ENCODE measurements at regions not wholly inside any gene's neighbourhood (a gene's known extent, or its start where the extent isn't known, plus 50 kb on each side); places are given as distances from the start of the nearest gene placed in this dataset.

- H3K79me2 ChIP-seq (ENCODE audit: low read length), result no peaks in the 10 kb centered on the region
- TF ChIP-seq CTCF (IDR thresholded peaks at IDR 0.05; ENCODE audit: low read length) (no peak), EZH2 (optimal IDR thresholded peaks at IDR 0.05; ENCODE audit: low read depth, low read length) (no peak), EZH2phosphoT487 (IDR thresholded peaks at IDR 0.05; ENCODE audit: low read length) (no peak)
Measured at GRCh38 chr1:63718541-63718970, 55.3 kb upstream of the ROR1 start.

GRCh38 chr1:63721531-63722189 is 52.2 kb upstream of the ROR1 start:
- H3K27ac ChIP-seq (ENCODE audit: low read length), result no peak overlapping the region
- no peak for DNase-seq

More at GRCh38 chr1:63718541-63718970, 55.3 kb upstream of the ROR1 start:
- H3K4me3 ChIP-seq (ENCODE audit: low read length), result no peak overlapping the region
- peak overlapping the region; percentile 11; the same call in 1 of the 2 replicates for H3K27ac ChIP-seq (ENCODE audit: low read length)
- peaks cover 22% of the 10 kb centered on the region for H3F3A ChIP-seq (ENCODE audit: insufficient read depth, low read length)
- H3K9me2 ChIP-seq (replicated peaks; ENCODE audit: insufficient read depth, low read length), result no peaks in the 10 kb centered on the region
- peak; percentile 88 for DNase-seq
- H3K27me3 ChIP-seq (replicated peaks; ENCODE audit: insufficient read depth, low read length), result no peaks in the 10 kb centered on the region
- H3K36me3 ChIP-seq (replicated peaks; ENCODE audit: insufficient read depth, low read length), result no peaks in the 10 kb centered on the region
- H2AFZ ChIP-seq (ENCODE audit: low read length), result no peak overlapping the region
- H4K20me1 ChIP-seq (ENCODE audit: insufficient read depth, low read length), result no peaks in the 10 kb centered on the region
- H3K9me3 ChIP-seq (replicated peaks; ENCODE audit: insufficient read depth, low read length), result no peaks in the 10 kb centered on the region
- no peak overlapping the region for H3K9ac ChIP-seq (ENCODE audit: low read length)
- H3K4me1 ChIP-seq (ENCODE audit: low read length), result peaks cover 39% of the 10 kb centered on the region
- H3K4me2 ChIP-seq (ENCODE audit: low read depth, low read length), result peak overlapping the region; percentile 24

GRCh38 chr1:63723602-63724001 is 50.2 kb upstream of the ROR1 start:
- Histone ChIP-seq H3K79me2 (ENCODE audit: low read length) (no peaks in the 10 kb centered on the region), H4K20me1 (ENCODE audit: insufficient read depth, low read length) (no peaks in the 10 kb centered on the region), H3K4me3 (ENCODE audit: low read length) (no peak overlapping the region), H2AFZ (ENCODE audit: low read length) (no peak overlapping the region), H3K4me1 (ENCODE audit: low read length) (peaks cover 9% of the 10 kb centered on the region), H3K9me3 (replicated peaks; ENCODE audit: insufficient read depth, low read length) (no peaks in the 10 kb centered on the region), H3K36me3 (replicated peaks; ENCODE audit: insufficient read depth, low read length) (no peaks in the 10 kb centered on the region), H3K9ac (ENCODE audit: low read length) (no peak overlapping the region), H3K9me2 (replicated peaks; ENCODE audit: insufficient read depth, low read length) (no peaks in the 10 kb centered on the region), H3F3A (ENCODE audit: insufficient read depth, low read length) (peaks cover 5% of the 10 kb centered on the region), H3K4me2 (ENCODE audit: low read depth, low read length) (no peak overlapping the region), H3K27me3 (replicated peaks; ENCODE audit: insufficient read depth, low read length) (no peaks in the 10 kb centered on the region), H3K27ac (ENCODE audit: low read length) (no peak overlapping the region)
- TF ChIP-seq EZH2phosphoT487 (IDR thresholded peaks at IDR 0.05; ENCODE audit: low read length) (no peak), CTCF (IDR thresholded peaks at IDR 0.05; ENCODE audit: low read length) (no peak), EZH2 (optimal IDR thresholded peaks at IDR 0.05; ENCODE audit: low read depth, low read length) (no peak)
- DNase-seq, result no peak

More at GRCh38 chr1:63721531-63722189, 52.2 kb upstream of the ROR1 start:
- H3K9me3 ChIP-seq (replicated peaks; ENCODE audit: insufficient read depth, low read length), result no peaks in the 10 kb centered on the region
- H2AFZ ChIP-seq (ENCODE audit: low read length), result no peak overlapping the region
- peaks cover 25% of the 10 kb centered on the region for H3K4me1 ChIP-seq (ENCODE audit: low read length)
- H3F3A ChIP-seq (ENCODE audit: insufficient read depth, low read length), result peaks cover 11% of the 10 kb centered on the region
- H3K9me2 ChIP-seq (replicated peaks; ENCODE audit: insufficient read depth, low read length), result no peaks in the 10 kb centered on the region
- H3K27me3 ChIP-seq (replicated peaks; ENCODE audit: insufficient read depth, low read length), result no peaks in the 10 kb centered on the region
- H4K20me1 ChIP-seq (ENCODE audit: insufficient read depth, low read length), result no peaks in the 10 kb centered on the region
- H3K9ac ChIP-seq (ENCODE audit: low read length), result no peak overlapping the region
- H3K36me3 ChIP-seq (replicated peaks; ENCODE audit: insufficient read depth, low read length), result no peaks in the 10 kb centered on the region
- H3K4me2 ChIP-seq (ENCODE audit: low read depth, low read length), result no peak overlapping the region
- H3K4me3 ChIP-seq (ENCODE audit: low read length), result no peak overlapping the region
- TF ChIP-seq CTCF (IDR thresholded peaks at IDR 0.05; ENCODE audit: low read length) (no peak), EZH2phosphoT487 (IDR thresholded peaks at IDR 0.05; ENCODE audit: low read length) (no peak)
- no peaks in the 10 kb centered on the region for H3K79me2 ChIP-seq (ENCODE audit: low read length)

Measured in MM.1S (cell line).